Suprapubic skin (tissue), 4 donors: ENCODE measurements at regions not wholly inside any gene's neighbourhood (a gene's known extent, or its start where the extent isn't known, plus 50 kb on each side); places are given as distances from the start of the nearest gene placed in this dataset.

Experiments used
- EP300 ChIP-seq: sonication (generic); formaldehyde crosslinking; IDR thresholded peaks from one replicate; pipeline ENCODE4 v1.6.1; 2017; ENCODE audit warnings: antibody characterized with exemption
- POLR2A ChIP-seq, 2 donors: fragments of 450-650 bp; IDR thresholded peaks; one replicate each; pipeline ENCODE4 v1.6.1; 2017; ENCODE audit warnings: antibody characterized with exemption in 2 of 2, mild to moderate bottlenecking in 2 of 2, moderate library complexity in 2 of 2
- POLR2AphosphoS5 ChIP-seq, 3 donors: sonication (generic); formaldehyde crosslinking; IDR thresholded peaks; one replicate each; pipeline ENCODE4 v1.6.1; 2017; ENCODE audit warnings: antibody characterized with exemption in 3 of 3
- TF ChIP-seq, protein P1 (sequence below), 2 donors: fragments of 200-600 bp in 1 of 2; fragments of 450-650 bp in 1 of 2; sonication (generic) in 1 of 2; IDR thresholded peaks; one replicate each; pipeline ENCODE4 v1.5.1; 2016 to 2019; ENCODE audit warnings: antibody characterized with exemption in 2 of 2, mild to moderate bottlenecking in 1 of 2, moderate library complexity in 1 of 2

DNA sequence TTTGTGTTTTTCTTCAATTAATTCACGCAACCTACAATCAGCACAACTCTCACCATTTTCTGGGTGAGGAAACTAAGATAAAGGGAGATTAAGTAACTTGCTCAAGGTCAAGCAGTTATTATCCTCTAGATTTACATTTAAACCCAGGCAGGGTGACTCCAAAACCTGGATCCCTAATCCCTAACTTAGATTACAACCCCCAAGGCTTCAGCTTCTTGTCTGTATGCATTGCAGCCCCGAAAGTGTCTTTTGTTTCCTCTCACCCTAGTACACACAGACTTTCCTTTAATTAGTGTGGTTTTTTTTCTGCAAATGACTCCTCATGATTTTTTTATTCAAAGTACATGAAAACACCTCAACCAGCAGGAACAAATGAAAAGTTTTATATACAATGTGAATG, 748.6 kb upstream of the ADGRL2 start:
- TF ChIP-seq, protein P1, sequence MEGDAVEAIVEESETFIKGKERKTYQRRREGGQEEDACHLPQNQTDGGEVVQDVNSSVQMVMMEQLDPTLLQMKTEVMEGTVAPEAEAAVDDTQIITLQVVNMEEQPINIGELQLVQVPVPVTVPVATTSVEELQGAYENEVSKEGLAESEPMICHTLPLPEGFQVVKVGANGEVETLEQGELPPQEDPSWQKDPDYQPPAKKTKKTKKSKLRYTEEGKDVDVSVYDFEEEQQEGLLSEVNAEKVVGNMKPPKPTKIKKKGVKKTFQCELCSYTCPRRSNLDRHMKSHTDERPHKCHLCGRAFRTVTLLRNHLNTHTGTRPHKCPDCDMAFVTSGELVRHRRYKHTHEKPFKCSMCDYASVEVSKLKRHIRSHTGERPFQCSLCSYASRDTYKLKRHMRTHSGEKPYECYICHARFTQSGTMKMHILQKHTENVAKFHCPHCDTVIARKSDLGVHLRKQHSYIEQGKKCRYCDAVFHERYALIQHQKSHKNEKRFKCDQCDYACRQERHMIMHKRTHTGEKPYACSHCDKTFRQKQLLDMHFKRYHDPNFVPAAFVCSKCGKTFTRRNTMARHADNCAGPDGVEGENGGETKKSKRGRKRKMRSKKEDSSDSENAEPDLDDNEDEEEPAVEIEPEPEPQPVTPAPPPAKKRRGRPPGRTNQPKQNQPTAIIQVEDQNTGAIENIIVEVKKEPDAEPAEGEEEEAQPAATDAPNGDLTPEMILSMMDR (IDR thresholded peaks at IDR 0.05), result no peak
- TF ChIP-seq POLR2A (IDR thresholded peaks at IDR 0.05) (no peak), EP300 (no peak), POLR2AphosphoS5 (IDR thresholded peaks at IDR 0.05) (no peak)
